Right forelimb (tissue), 1 donor: ENCODE measurements at regions not wholly inside any gene's neighbourhood (a gene's known extent, or its start where the extent isn't known, plus 50 kb on each side); places are given as distances from the start of the nearest gene placed in this dataset.

Experiments
- DNase-seq: peaks from one replicate; pipeline ENCODE4 v3.0.0-alpha.2; 2018

GRCh38 chr4:4735136-4735750, 124.2 kb upstream of the MSX1 start:
- DNase-seq, result peak; percentile 30

- no peak for DNase-seq
Observed at GRCh38 chr4:4734425-4734824, 125.0 kb upstream of the MSX1 start.

GRCh38 chr4:4733663-4734062, 125.8 kb upstream of the MSX1 start:
- DNase-seq, result no peak

GRCh38 chr4:4730249-4730648, 129.2 kb upstream of the MSX1 start:
- DNase-seq, result no peak

GRCh38 chr4:4729206-4729605, 130.3 kb upstream of the MSX1 start:
- no peak for DNase-seq

GRCh38 chr4:4727536-4727935, 131.9 kb upstream of the MSX1 start:
- no peak for DNase-seq

- DNase-seq, result no peak
Observed at GRCh38 chr4:4726051-4726450, 133.4 kb upstream of the MSX1 start.

- DNase-seq, result no peak
Observed at GRCh38 chr4:4724321-4724720, 135.1 kb upstream of the MSX1 start.

GRCh38 chr4:4721636-4722035, 137.8 kb upstream of the MSX1 start:
- DNase-seq, result no peak

- DNase-seq, result no peak
Observed at GRCh38 chr4:4720646-4721045, 138.8 kb upstream of the MSX1 start.

GRCh38 chr4:4719436-4719835, 140.0 kb upstream of the MSX1 start:
- DNase-seq, result no peak

- no peak for DNase-seq
Observed at GRCh38 chr4:4717692-4718091, 141.8 kb upstream of the MSX1 start.

GRCh38 chr4:4714331-4714730, 145.1 kb upstream of the MSX1 start:
- DNase-seq, result no peak

- no peak for DNase-seq
Observed at GRCh38 chr4:4712800-4713528, 146.5 kb upstream of the MSX1 start.

- no peak for DNase-seq
Observed at GRCh38 chr4:4711902-4712301, 147.6 kb upstream of the MSX1 start.

GRCh38 chr4:4709736-4710135, 149.7 kb upstream of the MSX1 start:
- no peak for DNase-seq

- peak; percentile 27 for DNase-seq
Observed at GRCh38 chr4:4704267-4704666, 155.2 kb upstream of the MSX1 start.

- DNase-seq, result no peak
Observed at GRCh38 chr4:4697584-4697983, 155.7 kb upstream of the STX18 start.

GRCh38 chr4:4696530-4696929, 154.7 kb upstream of the STX18 start:
- no peak for DNase-seq

- DNase-seq, result no peak
Observed at GRCh38 chr4:4695497-4695896, 153.6 kb upstream of the STX18 start.

GRCh38 chr4:4694827-4695226, 153.0 kb upstream of the STX18 start:
- no peak for DNase-seq

- DNase-seq, result no peak
Observed at GRCh38 chr4:4694296-4694772, 152.5 kb upstream of the STX18 start.

GRCh38 chr4:4693755-4694295, 152.0 kb upstream of the STX18 start:
- no peak for DNase-seq

GRCh38 chr4:4693258-4693657, 151.4 kb upstream of the STX18 start:
- no peak for DNase-seq
